Mesenchymal stem cell (in vitro differentiated cells and primary cell): ENCODE measurements at regions not wholly inside any gene's neighbourhood (a gene's known extent, or its start where the extent isn't known, plus 50 kb on each side); places are given as distances from the start of the nearest gene placed in this dataset.
A peak's percentile ranks its signal among the peaks of the same experiment; 100 is the strongest.

Source experiments
- DNase-seq: peaks from one replicate; pipeline ENCODE4 v3.0.0-alpha.2; 2013
- H2AFZ ChIP-seq: one replicate; pipeline ENCODE4 v1.6.1; 2013; ENCODE audit warnings: low read depth, mild to moderate bottlenecking, control low read depth, inconsistent platforms, low read length, moderate library complexity
- H2AK5ac ChIP-seq: 2 replicates; pipeline ENCODE4 v1.6.1; 2013; ENCODE audit warnings: low read length, moderate library complexity, mild to moderate bottlenecking, inconsistent platforms; ENCODE audit not compliant: severe bottlenecking
- H2BK120ac ChIP-seq: one replicate; pipeline ENCODE4 v1.6.1; 2013; ENCODE audit warnings: low read depth, mild to moderate bottlenecking, inconsistent platforms, low read length, moderate library complexity
- H2BK12ac ChIP-seq, 2 experiments: one replicate each; pipeline ENCODE4 v1.6.1; 2013; ENCODE audit warnings: inconsistent platforms in 2 of 2, low read length in 2 of 2, mild to moderate bottlenecking in 2 of 2, moderate library complexity in 2 of 2, control low read depth in 1 of 2
- H2BK15ac ChIP-seq: one replicate; pipeline ENCODE4 v1.6.1; 2013; ENCODE audit warnings: mild to moderate bottlenecking, low read depth, inconsistent platforms; ENCODE audit not compliant: poor library complexity, severe bottlenecking
- H2BK5ac ChIP-seq: 2 replicates; pipeline ENCODE4 v1.6.1; 2013; ENCODE audit warnings: low read depth, mild to moderate bottlenecking, low read length, control low read depth, inconsistent platforms; ENCODE audit not compliant: poor library complexity, severe bottlenecking
- H3K14ac ChIP-seq, 2 experiments: one replicate each; pipeline ENCODE4 v1.6.1; 2013; ENCODE audit warnings: inconsistent platforms in 2 of 2, low read length in 2 of 2, control low read depth in 1 of 2, mild to moderate bottlenecking in 1 of 2, moderate library complexity in 1 of 2
- H3K18ac ChIP-seq, 2 experiments: one replicate each; pipeline ENCODE4 v1.6.1; 2013; ENCODE audit warnings: inconsistent platforms in 2 of 2, low read length in 2 of 2, control low read depth in 1 of 2, low read depth in 1 of 2, mild to moderate bottlenecking in 1 of 2
- H3K23ac ChIP-seq, 2 experiments: one replicate each; pipeline ENCODE4 v1.6.1; 2013; ENCODE audit warnings: inconsistent platforms in 2 of 2, low read length in 2 of 2, mild to moderate bottlenecking in 2 of 2, moderate library complexity in 2 of 2, control low read depth in 1 of 2
- H3K27ac ChIP-seq: 2 replicates; pipeline ENCODE4 v1.5.1; 2013; ENCODE audit warnings: mild to moderate bottlenecking, moderate library complexity, low read length, control low read depth, inconsistent platforms; ENCODE audit not compliant: poor library complexity, severe bottlenecking
- H3K27me3 ChIP-seq, 2 experiments: 2 replicates each; pipeline versions ENCODE4 v1.6.1 to v1.7.0; 2013; ENCODE audit warnings: low read length in 2 of 2, mild to moderate bottlenecking in 2 of 2, moderate library complexity in 2 of 2, control low read depth in 1 of 2, inconsistent platforms in 1 of 2; ENCODE audit not compliant: control insufficient read depth in 1 of 2, insufficient read depth in 1 of 2
- H3K36me3 ChIP-seq, 2 experiments: 2 replicates each; pipeline versions ENCODE4 v1.6.1 to v1.7.0; 2013; ENCODE audit warnings: low read length in 2 of 2, control low read depth in 1 of 2, inconsistent platforms in 1 of 2, low read depth in 1 of 2, mild to moderate bottlenecking in 1 of 2; ENCODE audit not compliant: insufficient read depth in 2 of 2, control insufficient read depth in 1 of 2
- H3K4ac ChIP-seq, 2 experiments: one replicate each; pipeline ENCODE4 v1.6.1; 2013; ENCODE audit warnings: inconsistent platforms in 2 of 2, low read length in 2 of 2, mild to moderate bottlenecking in 2 of 2, moderate library complexity in 2 of 2, control low read depth in 1 of 2, low read depth in 1 of 2
- H3K4me1 ChIP-seq: 2 replicates; pipeline ENCODE4 v1.6.1; 2013; ENCODE audit warnings: low read depth, low read length, control low read depth; ENCODE audit not compliant: control insufficient read depth, insufficient read depth
- H3K4me2 ChIP-seq: 2 replicates; pipeline ENCODE4 v1.6.1; 2013; ENCODE audit warnings: low read length, mild to moderate bottlenecking, inconsistent platforms; ENCODE audit not compliant: poor library complexity, severe bottlenecking
- H3K4me3 ChIP-seq, 2 experiments: 2 replicates each; pipeline versions ENCODE4 v1.5.1 to v1.7.0; 2013; ENCODE audit warnings: low read length in 2 of 2, mild to moderate bottlenecking in 2 of 2, control low read depth in 1 of 2, low read depth in 1 of 2; ENCODE audit not compliant: insufficient read depth in 1 of 2
- H3K79me1 ChIP-seq: replicated peaks from 2 replicates; pipeline ENCODE4 v1.6.1; 2013; ENCODE audit warnings: mild to moderate bottlenecking, control low read depth, low read length, inconsistent platforms; ENCODE audit not compliant: poor library complexity, severe bottlenecking
- H3K9ac ChIP-seq: 2 replicates; pipeline ENCODE4 v1.7.0; 2013; ENCODE audit warnings: mild to moderate bottlenecking, low read length, moderate library complexity
- H3K9me3 ChIP-seq: 2 replicates; pipeline ENCODE4 v1.7.0; 2013; ENCODE audit warnings: mild to moderate bottlenecking, low read length; ENCODE audit not compliant: control insufficient read depth
- H4K8ac ChIP-seq: one replicate; pipeline ENCODE4 v1.6.1; 2013; ENCODE audit warnings: inconsistent platforms, mild to moderate bottlenecking, low read length, moderate library complexity
- H4K91ac ChIP-seq: one replicate; pipeline ENCODE4 v1.6.1; 2013; ENCODE audit warnings: mild to moderate bottlenecking, low read length, inconsistent platforms
- WGBS: methylation state at CpG from one replicate; pipeline ENCODE4 v1.1.7; 2013; ENCODE audit warnings: mixed read lengths; 5-methylcytosine and 5-hydroxymethylcytosine counted together

- no peak overlapping the region for H3K27ac ChIP-seq
- no peak overlapping the region for H2BK5ac ChIP-seq
- H3K23ac ChIP-seq: no peak overlapping the region
- H2AK5ac ChIP-seq: no peak overlapping the region
- no peak overlapping the region for H3K14ac ChIP-seq
- no peak overlapping the region for H3K18ac ChIP-seq
- H3K9me3 ChIP-seq: no peaks in the 10 kb centered on the region
- no peaks in the 10 kb centered on the region for H3K27me3 ChIP-seq
- no peak overlapping the region for H4K8ac ChIP-seq
- no peak overlapping the region for H4K91ac ChIP-seq
- no peaks in the 10 kb centered on the region for H3K36me3 ChIP-seq
- H2BK12ac ChIP-seq: peak overlapping the region in 1 of 2 experiments; percentile 38
- H2AFZ ChIP-seq: no peak overlapping the region
- WGBS: 96% methylated on average over 12 of the region's 12 CpGs
- no peak overlapping the region for H3K4me3 ChIP-seq
- no peak for DNase-seq
- H2BK120ac ChIP-seq: no peak overlapping the region
- no peak overlapping the region for H2BK15ac ChIP-seq
- no peak overlapping the region for H3K4me2 ChIP-seq
- H3K4ac ChIP-seq: no peak overlapping the region
- peaks cover 6% of the 10 kb centered on the region for H3K4me1 ChIP-seq
- no peak overlapping the region for H3K9ac ChIP-seq
- no peaks in the 10 kb centered on the region for H3K79me1 ChIP-seq
These were observed 55.0 kb upstream of the UBE2L5 start for GRCh38 chr13:30367296-30367695.

GRCh38 chr13:30370146-30370545 is 52.1 kb upstream of the UBE2L5 start:
- no peak for DNase-seq
- Histone ChIP-seq H2AK5ac (no peak overlapping the region), H3K4me2 (no peak overlapping the region), H2AFZ (no peak overlapping the region), H2BK12ac (peak overlapping the region in 1 of 2 experiments; percentile 68), H3K27ac (no peak overlapping the region), H3K4me3 (no peak overlapping the region), H3K4ac (no peak overlapping the region), H3K4me1 (peaks cover 3% of the 10 kb centered on the region), H2BK120ac (no peak overlapping the region), H3K36me3 (no peaks in the 10 kb centered on the region), H4K8ac (no peak overlapping the region), H4K91ac (no peak overlapping the region), H2BK5ac (no peak overlapping the region), H3K27me3 (no peaks in the 10 kb centered on the region), H3K14ac (no peak overlapping the region), H3K9me3 (no peaks in the 10 kb centered on the region), H3K18ac (no peak overlapping the region), H3K9ac (no peak overlapping the region), H2BK15ac (no peak overlapping the region), H3K23ac (no peak overlapping the region), H3K79me1 (no peaks in the 10 kb centered on the region)
- WGBS: 92% methylated on average over 1 of the region's 1 CpG

GRCh38 chr13:30370916-30371521 is 51.3 kb upstream of the UBE2L5 start:
- no peak overlapping the region for H3K14ac ChIP-seq
- H2BK12ac ChIP-seq: peak overlapping the region in 1 of 2 experiments; percentile 90
- no peaks in the 10 kb centered on the region for H3K79me1 ChIP-seq
- H3K36me3 ChIP-seq: no peaks in the 10 kb centered on the region
- H3K23ac ChIP-seq: no peak overlapping the region
- no peak overlapping the region for H2AFZ ChIP-seq
- no peak overlapping the region for H3K4me2 ChIP-seq
- H3K4me3 ChIP-seq: no peak overlapping the region
- no peak overlapping the region for H2AK5ac ChIP-seq
- H3K4me1 ChIP-seq: no peaks in the 10 kb centered on the region
- no peaks in the 10 kb centered on the region for H3K27me3 ChIP-seq
- no peaks in the 10 kb centered on the region for H3K9me3 ChIP-seq
- H3K27ac ChIP-seq: no peak overlapping the region
- no peak overlapping the region for H4K8ac ChIP-seq
- H3K18ac ChIP-seq: peak overlapping the region; percentile 4 to 42
- no peak overlapping the region for H2BK120ac ChIP-seq
- no peak for DNase-seq
- no peak overlapping the region for H3K9ac ChIP-seq
- H4K91ac ChIP-seq: peak overlapping the region; percentile 27
- WGBS: 98% methylated on average over 4 of the region's 4 CpGs
- no peak overlapping the region for H2BK15ac ChIP-seq
- no peak overlapping the region for H2BK5ac ChIP-seq
- peak overlapping the region in 1 of 2 experiments; percentile 12 for H3K4ac ChIP-seq

GRCh38 chr13:30371649-30372265 is 50.5 kb upstream of the UBE2L5 start:
- no peaks in the 10 kb centered on the region for H3K27me3 ChIP-seq
- H3K14ac ChIP-seq: no peak overlapping the region
- H3K9me3 ChIP-seq: no peaks in the 10 kb centered on the region
- no peaks in the 10 kb centered on the region for H3K4me1 ChIP-seq
- H3K36me3 ChIP-seq: no peaks in the 10 kb centered on the region
- no peaks in the 10 kb centered on the region for H3K79me1 ChIP-seq
- H2AFZ ChIP-seq: no peak overlapping the region
- H2BK120ac ChIP-seq: no peak overlapping the region
- no peak overlapping the region for H2AK5ac ChIP-seq
- peak; percentile 83 for DNase-seq
- H4K91ac ChIP-seq: no peak overlapping the region
- 24% methylated on average over 14 of the region's 14 CpGs for WGBS
- H3K27ac ChIP-seq: no peak overlapping the region
- H2BK5ac ChIP-seq: no peak overlapping the region
- no peak overlapping the region for H3K23ac ChIP-seq
- peak overlapping the region in 1 of 2 experiments; percentile 72 for H2BK12ac ChIP-seq
- peak overlapping the region in 1 of 2 experiments; percentile 61 for H3K18ac ChIP-seq
- H3K9ac ChIP-seq: no peak overlapping the region
- H2BK15ac ChIP-seq: no peak overlapping the region
- no peak overlapping the region for H3K4ac ChIP-seq
- no peak overlapping the region for H3K4me2 ChIP-seq
- H3K4me3 ChIP-seq: no peak overlapping the region
- H4K8ac ChIP-seq: no peak overlapping the region
